Stimulated activated naive CD8-positive, alpha-beta T cell treated with anti-CD3 and anti-CD28 coated beads, Interleukin-15, Interleukin-2, amounts not matched to agents 100 ng/mL and 50 ng/mL, for 24 hours (primary cell): ENCODE measurements at regions not wholly inside any gene's neighbourhood (a gene's known extent, or its start where the extent isn't known, plus 50 kb on each side); places are given as distances from the start of the nearest gene placed in this dataset.
"Not testable (repeated sequence)": the region's sequence is repeated elsewhere in the genome, so short reads cannot be mapped to it uniquely, and the experiment has no call there.

Experiments
- H3K27ac Mint-ChIP-seq: one replicate; pipeline ENCODE4 v1.8.0; 2021; ENCODE audit warnings: mild to moderate bottlenecking, mixed read lengths
- H3K27me3 Mint-ChIP-seq: one replicate; pipeline ENCODE4 v1.8.0; 2021; ENCODE audit warnings: mixed read lengths
- H3K36me3 Mint-ChIP-seq: one replicate; pipeline ENCODE4 v1.8.0; 2021; ENCODE audit warnings: low read depth, mixed read lengths
- H3K4me1 Mint-ChIP-seq: one replicate; pipeline ENCODE4 v1.8.0; 2021; ENCODE audit warnings: low read depth, mixed read lengths
- H3K4me3 Mint-ChIP-seq: one replicate; pipeline ENCODE4 v1.8.0; 2021; ENCODE audit warnings: mild to moderate bottlenecking, mixed read lengths
- H3K9me3 Mint-ChIP-seq: one replicate; pipeline ENCODE4 v1.8.0; 2021; ENCODE audit warnings: mixed read lengths

DNA sequence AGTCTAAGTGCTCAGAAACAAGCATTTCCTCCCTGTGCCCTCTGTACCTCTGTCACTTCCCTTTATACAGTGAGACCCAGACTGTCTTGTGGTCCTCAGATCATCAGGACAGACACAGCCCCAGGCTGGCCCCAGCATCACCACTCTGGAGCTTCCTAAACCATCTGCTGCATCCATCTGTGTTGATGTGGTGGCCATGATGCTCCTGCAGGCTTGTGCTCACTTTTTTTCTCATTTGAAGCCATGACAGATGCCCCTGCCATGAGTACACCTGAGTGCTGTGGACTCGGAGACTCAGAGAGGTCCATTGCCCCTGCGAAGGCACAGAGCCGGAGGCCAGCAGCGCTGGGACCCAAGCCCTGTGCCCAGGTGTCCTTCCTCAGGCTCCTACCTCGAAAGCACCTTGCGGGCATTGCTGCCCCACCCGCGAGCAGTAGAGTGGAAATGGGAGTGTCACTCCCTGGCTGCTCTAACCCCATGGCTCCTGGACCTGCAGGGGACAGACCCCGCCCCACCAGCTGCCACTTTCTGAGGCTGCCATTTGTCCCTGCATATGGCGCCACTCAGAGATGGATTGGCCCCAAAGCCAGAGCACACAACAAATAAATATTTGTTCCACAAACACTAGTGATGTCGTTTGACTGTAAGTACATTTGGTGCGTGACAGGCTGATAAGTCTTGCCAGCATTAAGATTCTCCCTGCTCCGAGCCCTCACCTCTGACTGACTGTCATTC, 593.5 kb downstream of the TBC1D22A start:
- no peaks in the 10 kb centered on the region for H3K9me3 Mint-ChIP-seq
- H3K36me3 Mint-ChIP-seq, result no peaks in the 10 kb centered on the region
- no peaks in the 10 kb centered on the region for H3K4me1 Mint-ChIP-seq
- no peaks in the 10 kb centered on the region for H3K27me3 Mint-ChIP-seq
- no peak overlapping the region for H3K27ac Mint-ChIP-seq
- no peak overlapping the region for H3K4me3 Mint-ChIP-seq

DNA sequence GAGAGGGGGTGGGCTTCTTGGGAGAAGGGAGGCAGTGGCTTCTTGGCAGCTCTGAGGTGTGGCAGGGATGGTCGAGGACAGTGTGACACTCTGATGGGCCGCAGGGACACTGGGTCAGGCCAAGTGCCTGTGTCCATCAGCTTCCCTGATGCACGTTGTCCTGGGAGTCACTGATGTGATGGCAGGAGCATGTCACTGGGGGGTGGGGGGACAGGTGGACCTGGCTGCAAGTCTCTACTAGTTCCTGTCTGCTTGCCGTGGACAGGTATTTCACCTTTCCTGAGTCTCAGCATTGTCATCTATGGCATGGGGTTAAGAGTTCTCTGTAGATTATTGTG, 592.9 kb downstream of the TBC1D22A start:
- Mint-ChIP-seq H3K4me1 (no peaks in the 10 kb centered on the region), H3K9me3 (no peaks in the 10 kb centered on the region), H3K27me3 (no peaks in the 10 kb centered on the region), H3K4me3 (no peak overlapping the region), H3K27ac (no peak overlapping the region), H3K36me3 (no peaks in the 10 kb centered on the region)

DNA sequence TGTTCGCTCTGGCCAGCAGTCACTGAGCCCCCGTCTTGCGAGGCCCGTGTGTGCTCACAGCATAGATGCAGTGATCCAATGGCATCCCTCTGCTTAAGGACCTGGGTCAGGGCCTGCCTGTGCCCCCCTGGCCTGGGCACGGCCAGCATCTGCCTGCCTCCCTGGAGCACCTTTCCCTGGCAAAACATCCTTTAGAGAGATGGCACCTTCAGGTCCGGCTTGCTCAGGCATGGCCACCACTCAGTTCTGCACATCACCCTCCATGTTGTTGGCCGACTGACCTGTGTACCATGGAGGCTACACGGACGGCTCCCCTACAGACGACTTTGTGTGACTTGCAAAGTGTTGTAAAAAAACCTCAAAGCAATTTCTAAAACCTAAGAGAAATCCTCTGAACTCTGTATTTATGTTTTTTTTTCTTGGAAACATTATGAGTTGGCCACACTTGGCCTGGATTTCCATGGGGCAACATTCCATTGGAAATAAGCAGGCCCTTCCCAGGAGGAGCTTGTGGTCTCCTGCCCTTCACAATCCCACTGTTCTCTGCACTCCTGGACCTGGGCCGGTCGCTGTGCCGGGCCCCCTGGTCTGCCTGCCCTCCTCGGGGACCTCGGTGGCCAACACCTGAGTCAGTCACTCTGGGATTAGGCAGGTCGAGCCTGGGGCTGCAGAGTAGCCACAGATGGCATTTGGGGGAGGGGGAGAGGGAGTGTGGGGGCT, 592.4 kb downstream of the TBC1D22A start:
- Mint-ChIP-seq H3K27me3 (no peaks in the 10 kb centered on the region), H3K4me3 (no peak overlapping the region), H3K4me1 (no peaks in the 10 kb centered on the region), H3K36me3 (no peaks in the 10 kb centered on the region), H3K27ac (no peak overlapping the region), H3K9me3 (no peaks in the 10 kb centered on the region)

DNA sequence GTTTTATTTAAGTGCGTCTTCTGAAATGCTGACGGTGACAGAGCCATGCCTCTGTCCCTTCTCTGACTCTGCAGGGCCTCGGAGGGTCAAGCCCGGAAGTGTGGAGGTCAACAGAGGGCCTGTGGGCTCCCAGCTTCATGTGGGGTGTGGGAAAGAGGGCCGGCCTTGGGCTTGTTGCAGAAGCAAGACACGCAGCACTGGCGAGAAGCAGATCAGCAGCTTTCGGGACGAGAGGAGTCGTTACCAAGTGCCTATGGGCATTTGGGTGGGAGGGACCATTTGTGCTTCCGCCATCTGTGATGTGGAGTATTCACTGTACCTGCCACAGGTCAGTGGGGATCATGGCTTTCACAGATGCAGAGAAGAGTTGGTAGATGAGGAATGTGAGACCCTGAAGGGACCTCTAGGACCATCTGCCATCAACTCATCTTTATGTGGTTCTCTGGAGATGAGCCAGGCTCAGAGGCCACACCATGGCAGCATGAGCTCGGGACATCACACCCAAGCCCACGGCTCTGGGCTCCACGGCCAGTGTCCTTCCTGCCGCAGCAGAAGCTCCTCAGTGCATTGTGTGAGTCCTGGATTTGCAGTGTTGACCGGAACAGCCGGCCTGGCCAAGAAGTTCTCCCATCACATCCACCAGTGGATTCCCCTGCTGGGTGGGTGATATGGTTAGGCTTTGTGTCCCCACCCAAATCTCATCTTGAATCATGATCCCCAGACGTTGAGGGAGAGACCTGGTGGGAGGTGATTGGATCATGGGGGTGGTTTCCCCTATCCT, 590.7 kb downstream of the TBC1D22A start:
- Mint-ChIP-seq H3K4me3 (no peak overlapping the region), H3K27ac (no peak overlapping the region), H3K4me1 (no peaks in the 10 kb centered on the region), H3K9me3 (no peaks in the 10 kb centered on the region), H3K27me3 (peaks cover 5% of the 10 kb centered on the region), H3K36me3 (no peaks in the 10 kb centered on the region)

DNA sequence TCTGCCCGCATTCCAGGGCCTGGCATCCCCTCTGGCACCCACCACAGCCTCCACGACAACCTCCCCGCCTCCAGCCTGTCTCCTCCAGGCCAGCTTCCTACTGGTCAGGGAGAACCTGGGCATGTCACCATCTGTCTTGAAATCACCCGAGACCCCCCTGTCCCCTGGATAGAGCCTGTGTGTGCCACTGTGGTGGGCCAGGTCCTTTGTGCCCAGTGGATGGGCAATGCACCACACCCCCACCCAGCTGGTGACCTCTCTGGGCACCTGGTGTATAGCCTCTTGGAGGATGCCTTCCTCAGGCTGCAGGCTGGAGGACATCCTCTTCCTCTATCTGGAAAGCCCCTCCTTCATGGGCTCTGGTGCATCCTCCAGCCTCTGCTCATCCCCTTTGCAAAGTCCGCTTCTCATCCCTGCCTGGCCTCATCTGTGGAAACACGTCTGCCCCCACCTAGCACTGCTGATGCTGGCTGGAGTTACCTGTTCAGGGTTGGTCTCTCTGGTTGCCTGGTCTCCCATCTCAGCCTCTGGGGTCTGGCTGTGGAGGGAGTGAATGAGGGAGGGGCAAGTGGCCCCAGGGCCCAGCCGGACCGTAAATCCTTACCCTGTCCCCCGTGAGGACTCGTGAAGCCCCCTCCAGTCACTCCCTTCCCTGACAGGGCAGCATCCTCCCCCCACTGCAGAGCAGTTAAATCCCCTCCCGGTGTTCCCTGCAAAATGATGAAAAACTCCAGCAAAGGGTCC, 589.6 kb downstream of the TBC1D22A start:
- H3K4me1 Mint-ChIP-seq, result no peaks in the 10 kb centered on the region
- H3K27me3 Mint-ChIP-seq, result peaks cover 5% of the 10 kb centered on the region
- H3K4me3 Mint-ChIP-seq, result no peak overlapping the region

DNA sequence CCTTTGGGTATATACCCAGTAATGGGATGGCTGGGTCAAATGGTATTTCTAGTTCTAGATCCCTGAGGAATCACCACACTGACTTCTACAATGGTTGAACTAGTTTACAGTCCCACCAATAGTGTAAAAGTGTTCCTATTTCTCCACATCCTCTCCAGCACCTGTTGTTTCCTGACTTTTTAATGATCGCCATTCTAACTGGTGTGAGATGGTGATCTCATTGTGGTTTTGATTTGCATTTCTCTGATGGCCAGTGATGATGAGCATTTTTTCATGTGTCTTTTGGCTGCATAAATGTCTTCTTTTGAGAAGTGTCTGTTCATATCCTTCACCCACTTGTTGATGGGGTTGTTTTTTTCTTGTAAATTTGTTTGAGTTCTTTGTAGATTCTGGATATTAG, 583.8 kb downstream of the TBC1D22A start:
- H3K27me3 Mint-ChIP-seq, result peaks cover 11% of the 10 kb centered on the region
- not testable (repeated sequence) for H3K9me3 Mint-ChIP-seq, H3K4me1 Mint-ChIP-seq, H3K27ac Mint-ChIP-seq, H3K4me3 Mint-ChIP-seq, H3K36me3 Mint-ChIP-seq

More for the DNA sequence above, 589.6 kb downstream of the TBC1D22A start:
- no peaks in the 10 kb centered on the region for H3K9me3 Mint-ChIP-seq
- no peaks in the 10 kb centered on the region for H3K36me3 Mint-ChIP-seq
- no peak overlapping the region for H3K27ac Mint-ChIP-seq

DNA sequence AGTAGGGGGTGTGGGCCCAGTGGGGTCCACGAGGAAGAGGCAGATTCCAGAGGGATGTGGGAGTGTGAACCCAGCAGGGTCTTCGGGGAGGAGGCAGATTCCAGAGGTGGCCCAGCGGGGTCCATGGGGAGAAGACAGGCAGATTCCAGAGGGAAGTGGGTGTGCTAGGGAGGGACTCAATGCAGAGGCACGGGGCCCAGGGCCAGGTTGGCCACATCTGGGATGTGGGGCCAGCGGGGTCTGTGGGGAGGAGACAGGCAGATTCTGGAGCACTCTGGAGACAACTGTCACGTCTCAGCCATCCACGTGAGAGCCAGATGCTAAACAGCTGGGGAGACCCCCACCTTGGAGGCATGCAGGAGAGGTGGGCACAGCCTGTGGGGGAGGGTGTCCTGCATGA, 582.6 kb downstream of the TBC1D22A start:
- Mint-ChIP-seq H3K27me3 (peaks cover 11% of the 10 kb centered on the region), H3K4me3 (no peak overlapping the region), H3K9me3 (no peaks in the 10 kb centered on the region), H3K4me1 (no peaks in the 10 kb centered on the region), H3K27ac (no peak overlapping the region), H3K36me3 (no peaks in the 10 kb centered on the region)

DNA sequence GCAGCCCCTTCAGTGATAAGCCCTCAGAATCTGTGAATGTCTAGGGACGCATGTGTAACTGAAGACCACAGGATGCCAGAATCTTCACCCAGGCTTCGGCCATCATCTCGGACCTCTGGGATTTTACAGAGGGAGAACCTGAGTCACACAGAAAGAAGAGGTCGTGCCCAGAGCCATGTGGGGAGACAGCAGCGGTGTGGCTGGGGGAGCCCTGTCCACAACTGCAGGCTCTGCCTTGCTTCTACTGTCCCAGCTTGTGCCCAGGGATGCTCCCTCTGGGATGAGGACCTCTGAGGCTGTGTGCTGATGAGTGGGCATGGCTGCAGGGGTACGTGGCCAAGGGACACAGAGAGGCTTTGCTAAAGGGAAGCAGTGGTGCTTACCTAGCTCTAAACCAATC, 582.0 kb downstream of the TBC1D22A start:
- H3K36me3 Mint-ChIP-seq, result no peaks in the 10 kb centered on the region
- H3K9me3 Mint-ChIP-seq, result no peaks in the 10 kb centered on the region
- no peaks in the 10 kb centered on the region for H3K4me1 Mint-ChIP-seq
- H3K4me3 Mint-ChIP-seq, result no peak overlapping the region
- peaks cover 11% of the 10 kb centered on the region for H3K27me3 Mint-ChIP-seq
- H3K27ac Mint-ChIP-seq, result no peak overlapping the region

DNA sequence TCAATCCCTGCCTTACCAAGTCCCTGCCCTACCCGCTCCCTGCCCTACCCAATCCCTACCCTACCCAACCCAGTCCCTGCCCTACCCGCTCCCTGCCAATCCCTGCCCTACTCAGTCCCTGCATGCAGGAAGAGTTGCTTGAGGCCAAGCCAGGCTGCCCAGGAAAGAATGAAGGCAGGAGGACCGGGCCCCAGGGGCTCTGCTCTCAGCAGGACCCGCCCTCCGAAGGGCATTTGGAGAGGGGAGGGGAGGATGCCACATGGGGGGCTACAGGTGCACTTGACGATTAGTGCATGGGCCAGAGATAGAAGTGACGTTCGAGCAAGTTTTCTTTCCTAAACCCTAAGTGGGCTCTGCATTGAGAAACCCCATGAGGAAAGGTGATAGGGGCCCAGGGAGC, 581.2 kb downstream of the TBC1D22A start:
- no peak overlapping the region for H3K4me3 Mint-ChIP-seq
- H3K27me3 Mint-ChIP-seq, result peaks cover 6% of the 10 kb centered on the region
- no peaks in the 10 kb centered on the region for H3K9me3 Mint-ChIP-seq
- H3K4me1 Mint-ChIP-seq, result no peaks in the 10 kb centered on the region
- H3K27ac Mint-ChIP-seq, result no peak overlapping the region
- no peaks in the 10 kb centered on the region for H3K36me3 Mint-ChIP-seq

DNA sequence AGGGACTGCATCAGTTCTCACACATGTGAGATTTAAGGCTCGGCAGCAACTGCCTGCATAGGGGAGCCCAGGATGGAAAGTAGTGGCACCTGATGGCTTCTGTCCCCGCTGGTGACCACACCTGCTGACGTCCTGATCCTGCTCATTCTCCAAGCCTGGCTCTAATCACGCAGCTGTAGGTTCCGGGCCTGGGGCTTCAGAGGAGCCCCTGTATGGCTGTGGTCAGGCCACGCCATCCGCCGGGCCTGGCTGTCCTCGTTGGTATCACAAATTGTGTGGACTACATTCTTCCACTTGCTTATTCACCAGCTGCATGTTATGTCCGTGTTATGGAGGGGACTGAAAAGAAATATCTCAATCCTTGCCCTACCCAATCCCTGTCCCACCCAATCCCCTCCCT, 580.0 kb downstream of the TBC1D22A start:
- no peaks in the 10 kb centered on the region for H3K9me3 Mint-ChIP-seq
- no peak overlapping the region for H3K4me3 Mint-ChIP-seq
- H3K27ac Mint-ChIP-seq, result no peak overlapping the region
- H3K4me1 Mint-ChIP-seq, result no peaks in the 10 kb centered on the region
- H3K27me3 Mint-ChIP-seq, result peaks cover 6% of the 10 kb centered on the region
- H3K36me3 Mint-ChIP-seq, result no peaks in the 10 kb centered on the region

DNA sequence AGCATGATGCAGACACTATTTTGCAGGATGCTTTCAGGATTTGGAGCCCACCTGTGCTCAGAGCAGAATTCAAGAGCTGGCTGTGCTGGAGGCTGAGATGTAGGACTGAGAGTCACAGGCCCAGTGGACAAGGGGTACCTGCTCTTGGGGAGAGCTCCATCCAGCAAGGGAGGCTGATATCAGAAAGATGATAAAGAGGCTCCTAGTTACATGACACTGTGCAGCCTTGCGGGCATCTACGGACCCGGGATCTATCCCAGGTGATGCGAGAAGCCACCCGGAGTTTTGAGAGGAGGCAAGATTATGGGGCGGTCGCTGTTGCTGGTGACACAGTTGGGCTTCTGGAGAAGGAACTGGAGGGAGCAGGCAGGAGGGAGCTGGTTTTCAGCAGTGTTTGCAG, 579.0 kb downstream of the TBC1D22A start:
- Mint-ChIP-seq H3K27ac (no peak overlapping the region), H3K36me3 (no peaks in the 10 kb centered on the region), H3K4me1 (no peaks in the 10 kb centered on the region), H3K27me3 (peaks cover 6% of the 10 kb centered on the region), H3K4me3 (no peak overlapping the region), H3K9me3 (no peaks in the 10 kb centered on the region)

DNA sequence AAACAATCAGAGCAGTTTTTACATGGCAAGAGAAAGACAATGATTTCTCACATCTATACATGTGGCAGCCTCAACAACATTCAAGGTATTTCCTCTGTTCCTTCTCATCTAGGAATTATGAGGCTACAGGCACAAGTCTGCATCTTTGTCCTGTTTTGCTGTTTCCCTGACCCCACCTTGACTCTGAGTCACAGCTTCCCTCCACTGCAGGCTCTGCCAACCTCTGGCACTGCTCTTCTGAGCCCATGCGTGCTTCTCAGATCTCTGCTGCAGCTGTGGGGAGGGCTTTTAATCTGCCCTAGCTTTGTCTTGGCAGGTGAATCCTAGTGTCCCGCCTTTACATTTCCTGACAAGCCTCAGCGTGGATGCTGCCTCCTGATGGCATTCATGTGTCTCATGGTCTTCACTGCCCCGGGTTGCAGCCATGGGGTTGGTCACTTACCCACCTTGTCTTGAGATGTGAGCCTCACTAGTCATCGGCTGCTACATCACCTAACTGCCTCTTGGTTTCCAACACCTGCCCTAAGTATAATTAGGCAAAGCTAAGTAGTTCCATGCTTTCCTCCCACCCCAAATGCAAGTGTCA, 578.5 kb downstream of the TBC1D22A start:
- Mint-ChIP-seq H3K4me3 (no peak overlapping the region), H3K27ac (no peak overlapping the region), H3K27me3 (peaks cover 6% of the 10 kb centered on the region), H3K9me3 (peaks cover 4% of the 10 kb centered on the region), H3K4me1 (no peaks in the 10 kb centered on the region), H3K36me3 (no peaks in the 10 kb centered on the region)

DNA sequence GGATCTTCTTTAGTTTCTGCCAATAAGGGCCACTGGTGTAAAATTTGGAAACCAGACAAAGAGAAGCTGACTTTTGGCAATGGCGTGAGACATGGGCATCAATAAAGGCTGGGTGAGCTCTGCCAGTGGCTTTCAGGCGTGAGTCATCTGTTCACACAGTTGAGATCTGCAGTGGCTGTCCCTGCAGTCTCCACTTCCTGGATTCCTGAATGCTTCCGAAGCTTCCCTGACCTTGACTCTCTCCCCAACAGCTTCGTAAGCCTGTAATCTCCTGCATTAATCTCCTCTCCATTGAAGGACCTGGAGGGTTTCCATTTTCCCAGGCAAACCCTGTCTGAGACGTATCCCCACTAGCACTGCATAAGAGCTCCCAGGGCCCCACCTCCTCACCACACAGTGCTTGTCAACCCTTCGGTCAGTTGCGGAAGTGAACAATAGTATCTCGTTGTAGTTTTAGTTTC, 574.7 kb downstream of the TBC1D22A start:
- H3K36me3 Mint-ChIP-seq, result no peaks in the 10 kb centered on the region
- no peaks in the 10 kb centered on the region for H3K27me3 Mint-ChIP-seq
- no peak overlapping the region for H3K4me3 Mint-ChIP-seq
- H3K9me3 Mint-ChIP-seq, result peaks cover 6% of the 10 kb centered on the region
- no peak overlapping the region for H3K27ac Mint-ChIP-seq
- H3K4me1 Mint-ChIP-seq, result no peaks in the 10 kb centered on the region

DNA sequence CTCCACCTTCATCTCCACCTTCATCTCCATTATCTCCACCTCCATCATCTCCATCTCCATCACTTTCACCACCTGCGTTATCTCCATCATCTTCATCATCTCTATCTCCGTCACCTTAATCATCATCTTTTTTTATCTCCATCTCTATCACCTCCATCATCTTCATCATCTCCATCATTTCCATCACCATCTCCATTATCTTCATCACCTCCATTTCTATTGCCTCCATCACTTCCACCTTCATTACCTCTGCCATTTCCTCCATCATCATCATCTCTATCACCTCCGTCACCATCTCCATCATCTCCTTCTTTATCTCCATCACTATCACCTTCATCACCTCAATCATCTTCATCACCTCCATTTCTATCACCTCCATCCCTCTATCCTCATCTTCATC, 573.5 kb downstream of the TBC1D22A start:
- H3K4me1 Mint-ChIP-seq, result no peaks in the 10 kb centered on the region
- no peak overlapping the region for H3K4me3 Mint-ChIP-seq
- no peaks in the 10 kb centered on the region for H3K27me3 Mint-ChIP-seq
- H3K36me3 Mint-ChIP-seq, result no peaks in the 10 kb centered on the region
- H3K27ac Mint-ChIP-seq, result no peak overlapping the region
- peaks cover 6% of the 10 kb centered on the region for H3K9me3 Mint-ChIP-seq
